ENCODE measurements at regions not wholly inside any gene's neighbourhood (a gene's known extent, or its start where the extent isn't known, plus 50 kb on each side); places are given as distances from the start of the nearest gene placed in this dataset.
"Not testable (repeated sequence)": the region's sequence is repeated elsewhere in the genome, so short reads cannot be mapped to it uniquely, and the experiment has no call there.

GRCh38 chr1:144140243-144140642, 168.5 kb upstream of the FAM72C start:
- H3K27ac ChIP-seq; H3K4me3 ChIP-seq; H3K9ac ChIP-seq (ENCODE audit: insufficient read length); H3K9me3 ChIP-seq (ENCODE audit: low read depth, low read length); DNase-seq (ENCODE audit: low read depth, low spot score); H3K36me3 ChIP-seq (ENCODE audit: insufficient read depth, low read length): not testable (repeated sequence)

- not testable (repeated sequence) for DNase-seq (ENCODE audit: low read depth, low spot score); H3K9ac ChIP-seq (ENCODE audit: insufficient read length); H3K9me3 ChIP-seq (ENCODE audit: low read depth, low read length); H3K4me3 ChIP-seq; H3K27ac ChIP-seq; H3K36me3 ChIP-seq (ENCODE audit: insufficient read depth, low read length)
Observed at GRCh38 chr1:144105006-144105405, 133.2 kb upstream of the FAM72C start.

GRCh38 chr1:144104000-144104677, 132.4 kb upstream of the FAM72C start:
- not testable (repeated sequence) for H3K9me3 ChIP-seq (ENCODE audit: low read depth, low read length); DNase-seq (ENCODE audit: low read depth, low spot score); H3K9ac ChIP-seq (ENCODE audit: insufficient read length); H3K36me3 ChIP-seq (ENCODE audit: insufficient read depth, low read length); H3K27ac ChIP-seq; H3K4me3 ChIP-seq

- DNase-seq (ENCODE audit: low read depth, low spot score); H3K9me3 ChIP-seq (ENCODE audit: low read depth, low read length); H3K36me3 ChIP-seq (ENCODE audit: insufficient read depth, low read length); H3K9ac ChIP-seq (ENCODE audit: insufficient read length); H3K4me3 ChIP-seq; H3K27ac ChIP-seq: not testable (repeated sequence)
Observed at GRCh38 chr1:144103156-144103880, 131.5 kb upstream of the FAM72C start.

- not testable (repeated sequence) for H3K4me3 ChIP-seq; DNase-seq (ENCODE audit: low read depth, low spot score); H3K9me3 ChIP-seq (ENCODE audit: low read depth, low read length); H3K9ac ChIP-seq (ENCODE audit: insufficient read length); H3K27ac ChIP-seq; H3K36me3 ChIP-seq (ENCODE audit: insufficient read depth, low read length)
Observed at GRCh38 chr1:144102046-144102745, 130.4 kb upstream of the FAM72C start.

GRCh38 chr1:144101397-144102045, 129.7 kb upstream of the FAM72C start:
- DNase-seq (ENCODE audit: low read depth, low spot score) = no peak
- Histone ChIP-seq H3K27ac (no peak overlapping the region), H3K9me3 (ENCODE audit: low read depth, low read length) (no peaks in the 10 kb centered on the region), H3K36me3 (ENCODE audit: insufficient read depth, low read length) (no peaks in the 10 kb centered on the region), H3K9ac (ENCODE audit: insufficient read length) (no peak overlapping the region), H3K4me3 (no peak overlapping the region)
- TF ChIP-seq FOXP2 (optimal IDR thresholded peaks at IDR 0.05; ENCODE audit: control extremely low read depth, extremely low read length, insufficient read depth) (no peak), EZH2 (IDR thresholded peaks at IDR 0.05) (no peak), POLR2AphosphoS5 (IDR thresholded peaks at IDR 0.05; ENCODE audit: borderline replicate concordance, low read depth, low read length) (no peak)

GRCh38 chr1:144077167-144077841, 105.5 kb upstream of the FAM72C start:
- not testable (repeated sequence) for H3K9me3 ChIP-seq (ENCODE audit: low read depth, low read length); DNase-seq (ENCODE audit: low read depth, low spot score); H3K9ac ChIP-seq (ENCODE audit: insufficient read length); H3K36me3 ChIP-seq (ENCODE audit: insufficient read depth, low read length); H3K27ac ChIP-seq
- H3K4me3 ChIP-seq = peak overlapping the region; percentile 52

GRCh38 chr1:144076646-144077045, 104.9 kb upstream of the FAM72C start:
- not testable (repeated sequence) for H3K36me3 ChIP-seq (ENCODE audit: insufficient read depth, low read length); DNase-seq (ENCODE audit: low read depth, low spot score); H3K9me3 ChIP-seq (ENCODE audit: low read depth, low read length); H3K4me3 ChIP-seq; H3K27ac ChIP-seq; H3K9ac ChIP-seq (ENCODE audit: insufficient read length)

- not testable (repeated sequence) for H3K4me3 ChIP-seq; H3K9me3 ChIP-seq (ENCODE audit: low read depth, low read length); DNase-seq (ENCODE audit: low read depth, low spot score); H3K36me3 ChIP-seq (ENCODE audit: insufficient read depth, low read length); H3K27ac ChIP-seq; H3K9ac ChIP-seq (ENCODE audit: insufficient read length)
Observed at GRCh38 chr1:144070394-144071053, 98.7 kb upstream of the FAM72C start.

GRCh38 chr1:144067042-144067441, 95.3 kb upstream of the FAM72C start:
- not testable (repeated sequence) for H3K4me3 ChIP-seq; H3K27ac ChIP-seq; DNase-seq (ENCODE audit: low read depth, low spot score); H3K9ac ChIP-seq (ENCODE audit: insufficient read length); H3K36me3 ChIP-seq (ENCODE audit: insufficient read depth, low read length); H3K9me3 ChIP-seq (ENCODE audit: low read depth, low read length)

GRCh38 chr1:144066071-144066813, 94.5 kb upstream of the FAM72C start:
- not testable (repeated sequence) for DNase-seq (ENCODE audit: low read depth, low spot score); H3K9ac ChIP-seq (ENCODE audit: insufficient read length); H3K36me3 ChIP-seq (ENCODE audit: insufficient read depth, low read length); H3K27ac ChIP-seq; H3K9me3 ChIP-seq (ENCODE audit: low read depth, low read length); H3K4me3 ChIP-seq

Data from SK-N-MC (cell line).